ENCODE measurements at regions not wholly inside any gene's neighbourhood (a gene's known extent, or its start where the extent isn't known, plus 50 kb on each side); places are given as distances from the start of the nearest gene placed in this dataset.

DNA sequence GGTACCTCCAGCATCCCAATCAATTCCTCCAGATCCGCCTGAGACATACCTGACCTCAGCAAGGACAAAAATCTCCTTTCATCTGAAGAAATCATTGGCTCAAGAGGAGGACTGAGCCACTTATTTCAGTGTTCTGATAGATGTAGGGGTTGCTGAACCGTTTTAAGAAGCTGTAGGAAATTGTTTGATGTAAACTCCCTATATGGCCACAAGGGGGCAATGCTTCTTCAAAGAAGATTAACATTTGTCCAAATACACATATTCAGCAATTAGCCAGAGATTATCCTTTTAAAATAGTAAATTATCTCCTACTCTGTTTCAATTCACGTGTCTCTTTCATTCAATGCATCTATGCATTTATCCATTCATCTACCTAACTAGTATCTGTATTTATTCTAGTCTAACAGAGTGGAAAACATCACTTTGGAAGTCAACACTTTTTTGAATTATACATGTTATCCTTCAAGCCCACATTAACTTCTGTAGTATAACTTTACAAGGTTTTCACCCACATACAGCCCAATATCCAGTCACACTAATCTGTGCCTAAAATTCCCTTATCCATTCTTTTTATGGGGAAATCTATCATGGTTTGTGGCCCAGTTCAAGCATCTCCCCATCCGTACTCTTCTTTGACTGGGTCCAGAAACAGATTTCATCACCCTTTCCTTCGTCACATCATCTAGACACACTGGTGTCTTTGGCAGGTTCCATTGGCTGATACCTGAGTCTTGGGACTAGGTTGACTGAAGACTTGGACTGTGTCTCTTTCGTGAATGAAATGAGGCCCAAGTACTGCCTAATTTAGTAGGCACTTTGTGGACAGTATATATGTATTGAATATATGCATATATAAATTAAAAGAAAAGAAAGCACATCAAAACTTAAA, 411.0 kb upstream of the OR4E1 start:
- TF ChIP-seq EZH2 (IDR thresholded peaks at IDR 0.05; ENCODE audit: insufficient read depth, poor library complexity, severe bottlenecking), result no peak
- TF ChIP-seq EZH2phosphoT487 (IDR thresholded peaks at IDR 0.05; ENCODE audit: insufficient read depth, low read depth), result no peak

Data from GM23248 (cell line).